Fibroblast of skin of left quadriceps (primary cell): ENCODE measurements at regions not wholly inside any gene's neighbourhood (a gene's known extent, or its start where the extent isn't known, plus 50 kb on each side); places are given as distances from the start of the nearest gene placed in this dataset.
"Not testable (repeated sequence)": the region's sequence is repeated elsewhere in the genome, so short reads cannot be mapped to it uniquely, and the experiment has no call there.

Experiments used
- DNase-seq, 2 experiments: peaks; one replicate each; pipeline ENCODE4 v3.0.0-alpha.2; 2013; ENCODE audit warnings: low read depth in 2 of 2

DNA sequence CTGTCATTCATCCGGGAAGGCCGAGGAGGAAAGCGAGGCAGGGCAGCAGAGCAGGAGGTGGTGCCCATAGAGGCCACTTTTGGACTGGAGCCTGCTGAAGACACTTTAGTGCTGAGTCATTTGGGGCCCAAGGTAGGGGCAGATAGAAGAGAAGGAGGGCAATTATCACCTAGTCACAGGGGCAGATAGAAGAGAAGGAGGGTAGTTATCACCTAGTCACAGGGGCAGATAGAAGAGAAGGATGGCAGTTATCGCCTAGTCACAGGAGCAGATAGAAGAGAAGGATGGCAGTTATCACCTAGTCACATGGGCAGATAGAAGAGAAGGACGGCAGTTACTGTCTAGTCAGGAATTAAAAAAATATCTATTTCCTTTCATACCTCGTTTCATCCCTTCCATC, 1372.6 kb downstream of the FOXD4L5 start:
- DNase-seq, result not testable (repeated sequence)

DNA sequence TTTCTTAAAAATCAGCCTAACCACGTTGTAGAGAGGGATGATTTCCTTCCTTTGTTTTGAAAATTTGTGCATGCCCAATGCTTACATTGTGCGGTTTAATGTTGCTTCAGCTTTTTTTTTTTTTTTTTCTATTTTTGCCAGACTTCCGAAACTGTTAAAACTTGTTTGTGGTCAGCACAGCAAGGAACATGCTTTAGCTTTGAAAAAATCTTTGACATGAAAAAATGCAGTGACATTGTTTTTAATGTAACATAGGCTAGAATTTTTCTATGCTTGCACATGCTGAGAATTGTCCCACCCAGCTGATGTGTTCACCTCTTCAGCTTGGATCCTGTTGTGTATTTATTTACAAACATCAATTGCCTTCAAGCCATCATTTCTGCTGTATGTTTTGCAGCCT, 1375.9 kb downstream of the FOXD4L5 start:
- DNase-seq, result not testable (repeated sequence)

DNA sequence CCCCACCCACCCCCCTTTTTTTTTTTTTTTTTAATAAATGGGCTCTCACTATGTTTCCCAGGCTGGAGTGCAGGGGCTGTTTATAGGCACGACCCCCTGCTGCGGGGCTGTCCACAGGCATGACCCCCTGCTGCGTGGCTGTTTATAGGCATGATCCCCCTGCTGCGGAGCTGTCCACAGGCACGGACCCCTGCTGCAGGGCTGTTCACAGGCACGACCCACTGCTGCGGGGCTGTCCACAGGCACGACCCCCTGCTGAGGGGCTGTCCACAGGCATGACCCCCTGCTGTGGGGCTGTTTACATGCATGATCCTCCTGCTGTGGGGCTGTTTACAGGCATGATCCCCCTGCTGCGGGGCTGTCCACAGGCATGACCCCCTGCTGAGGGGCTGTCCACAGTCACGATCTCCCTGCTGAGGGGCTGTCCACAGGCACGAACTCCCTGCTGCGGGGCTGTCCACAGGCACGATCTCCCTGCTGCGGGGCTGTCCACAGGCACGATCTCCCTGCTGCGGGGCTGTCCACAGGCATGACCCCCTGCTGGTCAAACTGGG, 1385.3 kb downstream of the FOXD4L5 start:
- not testable (repeated sequence) for DNase-seq

- not testable (repeated sequence) for DNase-seq
Measured at GRCh38 chr9:63881386-63881785, 1403.6 kb downstream of the FOXD4L5 start.

DNA sequence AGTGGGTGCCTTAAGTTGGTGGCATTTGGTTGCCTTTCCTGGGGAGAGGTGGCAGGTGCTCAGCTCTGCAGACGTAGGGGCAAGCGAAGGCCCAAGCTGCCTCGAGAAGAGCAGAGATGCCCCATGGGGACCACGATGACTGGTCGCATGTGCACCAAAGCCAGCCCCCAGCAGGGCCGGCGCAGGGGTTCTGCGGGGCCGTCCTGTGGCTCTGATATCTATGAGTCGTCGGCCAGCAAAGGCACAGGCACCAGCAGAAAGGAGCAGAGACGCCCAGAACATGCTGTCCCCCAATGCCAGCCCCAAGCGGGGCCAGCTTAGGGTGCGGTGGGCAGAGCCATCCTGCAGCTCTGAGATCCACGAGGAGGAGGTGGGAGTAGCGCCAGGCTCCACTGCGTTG, 1408.6 kb downstream of the FOXD4L5 start:
- not testable (repeated sequence) for DNase-seq

GRCh38 chr9:63859475-63860215, 1425.4 kb downstream of the FOXD4L5 start:
- no peak for DNase-seq

- not testable (repeated sequence) for DNase-seq
Measured at GRCh38 chr9:63859090-63859474, 1425.9 kb downstream of the FOXD4L5 start.

- not testable (repeated sequence) for DNase-seq
Measured at GRCh38 chr9:63853140-63853751, 1431.8 kb downstream of the FOXD4L5 start.

- DNase-seq, result not testable (repeated sequence)
Measured at GRCh38 chr9:63824804-63825203, 1460.2 kb downstream of the FOXD4L5 start.

DNA sequence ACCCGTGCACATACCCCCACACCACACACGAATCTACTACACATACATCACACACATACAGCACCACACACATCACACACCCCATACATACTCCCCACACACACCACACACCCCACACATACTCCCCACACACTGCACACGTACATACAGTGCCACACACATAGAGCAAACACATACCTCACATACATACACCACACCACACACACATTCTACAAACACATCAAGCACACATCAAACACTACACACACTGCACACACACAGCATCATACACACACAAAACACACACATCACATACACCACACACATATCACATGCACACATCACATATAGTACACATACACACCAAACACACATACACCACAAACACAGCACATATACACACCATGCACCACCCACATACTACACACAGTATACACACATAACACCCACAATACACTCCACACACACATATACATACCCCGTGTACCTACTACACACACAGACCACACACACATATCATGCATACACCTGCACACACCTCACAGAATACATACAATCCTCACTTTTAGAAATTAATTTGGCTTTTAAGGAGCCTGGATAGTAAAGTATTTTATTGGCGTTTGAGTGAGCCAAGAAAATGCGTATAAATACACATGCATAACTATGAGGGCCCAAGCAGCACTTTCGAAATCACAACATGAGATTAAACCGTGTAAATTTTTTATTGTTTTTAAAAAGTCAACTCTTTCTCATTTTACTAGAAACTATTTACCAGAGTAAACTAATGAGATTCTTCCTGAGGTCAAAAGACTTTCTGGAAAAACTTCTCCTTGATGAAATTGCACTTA, 1461.4 kb downstream of the FOXD4L5 start:
- not testable (repeated sequence) for DNase-seq

DNA sequence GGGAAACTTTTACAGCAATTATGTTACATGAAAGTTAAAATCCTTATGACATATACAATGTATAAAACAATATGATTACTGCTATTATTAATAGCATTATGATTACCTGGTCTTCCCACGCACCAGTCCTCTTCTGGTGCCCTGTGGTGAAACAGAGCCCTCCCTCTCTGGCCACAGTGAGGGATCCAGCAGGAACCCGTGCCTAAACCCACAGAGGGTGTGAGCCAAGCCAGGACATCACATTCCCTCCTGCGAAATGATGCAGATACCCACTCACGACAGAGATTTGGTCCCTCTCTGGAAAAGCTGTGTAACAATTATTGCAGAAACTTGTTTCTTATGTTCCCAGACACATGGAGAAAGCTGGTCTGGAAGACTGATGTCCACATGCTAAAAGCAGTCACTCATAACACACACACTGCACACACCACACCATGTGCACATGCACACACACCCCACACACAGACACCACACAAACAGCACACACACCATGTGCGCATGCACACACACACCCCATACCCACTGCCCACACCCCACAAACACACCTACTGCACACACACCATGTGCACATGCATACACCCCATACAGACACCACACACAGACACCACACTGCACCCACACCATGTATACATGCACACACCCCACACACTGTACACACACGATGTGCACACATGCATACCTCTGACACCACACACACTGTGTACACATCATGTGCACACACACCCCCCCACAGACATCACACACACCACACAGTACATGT, 1462.2 kb downstream of the FOXD4L5 start:
- not testable (repeated sequence) for DNase-seq

DNA sequence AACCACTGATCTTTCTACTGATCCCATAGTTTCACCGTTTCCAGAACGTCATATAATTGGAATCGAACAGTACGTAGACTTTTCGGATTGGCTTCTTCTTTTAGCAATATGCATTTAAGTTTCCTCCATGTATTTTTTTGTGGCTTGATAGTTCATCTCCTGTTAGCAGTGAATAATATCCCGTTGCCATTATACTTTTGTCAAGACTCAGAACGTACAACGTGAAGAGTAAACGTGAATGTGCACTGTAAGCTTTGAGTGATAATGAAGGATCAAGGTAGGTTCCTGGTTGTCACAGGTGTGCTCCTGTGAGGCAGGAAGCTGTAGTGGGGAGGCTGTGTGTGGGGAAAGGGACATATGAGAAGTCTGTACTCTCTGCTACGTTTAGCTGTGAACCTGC, 1463.7 kb downstream of the FOXD4L5 start:
- DNase-seq, result not testable (repeated sequence)

DNA sequence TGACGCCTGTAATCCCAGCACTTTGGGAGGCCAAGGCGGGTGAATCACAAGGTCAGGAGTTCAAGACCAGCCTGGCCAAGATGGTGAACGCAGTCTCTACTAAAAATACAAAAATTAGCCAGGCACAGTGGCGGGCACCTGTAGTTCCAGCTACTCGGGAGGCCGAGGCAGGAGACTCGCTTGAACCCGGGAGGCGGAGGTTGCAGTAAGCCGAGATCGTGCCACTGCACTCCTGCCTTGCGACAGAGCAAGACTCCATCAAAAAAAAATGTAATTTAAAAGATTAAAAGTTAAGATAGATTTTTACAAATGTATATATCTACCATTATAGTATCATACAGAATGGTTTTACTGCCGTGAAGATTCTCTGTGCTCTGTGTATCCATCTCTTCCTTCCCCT, 1464.1 kb downstream of the FOXD4L5 start:
- DNase-seq, result not testable (repeated sequence)

GRCh38 chr9:63820383-63820782, 1464.6 kb downstream of the FOXD4L5 start:
- not testable (repeated sequence) for DNase-seq

GRCh38 chr9:63817622-63818518, 1467.1 kb downstream of the FOXD4L5 start:
- DNase-seq, result no peak

- peak; percentile 62 to 65 for DNase-seq
Measured at GRCh38 chr9:63816751-63817621, 1468.0 kb downstream of the FOXD4L5 start.

GRCh38 chr9:63814970-63815669, 1469.9 kb downstream of the FOXD4L5 start:
- DNase-seq, result not testable (repeated sequence)

GRCh38 chr9:63813391-63814021, 1471.5 kb downstream of the FOXD4L5 start:
- DNase-seq, result not testable (repeated sequence)
